Uterus (tissue), 3 donors: ENCODE measurements at regions not wholly inside any gene's neighbourhood (a gene's known extent, or its start where the extent isn't known, plus 50 kb on each side); places are given as distances from the start of the nearest gene placed in this dataset.

ENCODE experiments used
- DNase-seq, 2 donors: peaks; one replicate each; pipeline ENCODE4 v3.0.0-alpha.2; 2019 to 2020
- H3K27ac ChIP-seq, 2 donors: fragments of 200-600 bp; sonication (generic); 1 replicate in 1 of 2; 2 replicates in 1 of 2; pipeline ENCODE4 v1.5.1; 2016 to 2018
- H3K27me3 ChIP-seq, 2 donors: fragments of 200-600 bp; sonication (generic); one replicate each; pipeline ENCODE4 v1.5.1; 2018 to 2019; ENCODE audit warnings: control low read depth in 1 of 2
- H3K36me3 ChIP-seq, 2 donors: fragments of 200-600 bp; sonication (generic); one replicate each; pipeline ENCODE4 v1.5.1; 2019; ENCODE audit warnings: control low read depth in 1 of 2
- H3K4me1 ChIP-seq, 2 donors: fragments of 200-600 bp; sonication (generic); one replicate each; pipeline ENCODE4 v1.5.1; 2018 to 2019; ENCODE audit warnings: control low read depth in 1 of 2
- H3K4me3 ChIP-seq, 2 donors: fragments of 200-600 bp; sonication (generic); 1 replicate in 1 of 2; 2 replicates in 1 of 2; pipeline ENCODE4 v1.5.1; 2018 to 2019; ENCODE audit warnings: mild to moderate bottlenecking in 1 of 2
- H3K9me3 ChIP-seq, 2 donors: fragments of 200-600 bp; sonication (generic); one replicate each; pipeline ENCODE4 v1.5.1; 2019; ENCODE audit warnings: control low read depth in 1 of 2
- POLR2A ChIP-seq, 2 donors: fragments of 450-650 bp; IDR thresholded peaks; one replicate each; pipeline ENCODE4 v1.6.1; 2016; ENCODE audit warnings: antibody characterized with exemption in 2 of 2, mild to moderate bottlenecking in 1 of 2, moderate library complexity in 1 of 2
- intact Hi-C: fragments of 100-400 bp; cut with DNase I; formaldehyde crosslinking; loops from one replicate; pipeline ENCODE4 v1.15.1; 2023; ENCODE audit warnings: low total_unique reads
- TF ChIP-seq, protein P1 (sequence below), 4 experiments: fragments of 200-600 bp in 2 of 4; fragments of 450-650 bp in 2 of 4; sonication (generic) in 2 of 4; IDR thresholded peaks; one replicate each; pipeline ENCODE4 v1.5.1; 2016 to 2019; ENCODE audit warnings: antibody characterized with exemption in 4 of 4, mild to moderate bottlenecking in 2 of 4, moderate library complexity in 1 of 4
- donor health status: DM: yes; HTN: yes; CAD: no.

DNA sequence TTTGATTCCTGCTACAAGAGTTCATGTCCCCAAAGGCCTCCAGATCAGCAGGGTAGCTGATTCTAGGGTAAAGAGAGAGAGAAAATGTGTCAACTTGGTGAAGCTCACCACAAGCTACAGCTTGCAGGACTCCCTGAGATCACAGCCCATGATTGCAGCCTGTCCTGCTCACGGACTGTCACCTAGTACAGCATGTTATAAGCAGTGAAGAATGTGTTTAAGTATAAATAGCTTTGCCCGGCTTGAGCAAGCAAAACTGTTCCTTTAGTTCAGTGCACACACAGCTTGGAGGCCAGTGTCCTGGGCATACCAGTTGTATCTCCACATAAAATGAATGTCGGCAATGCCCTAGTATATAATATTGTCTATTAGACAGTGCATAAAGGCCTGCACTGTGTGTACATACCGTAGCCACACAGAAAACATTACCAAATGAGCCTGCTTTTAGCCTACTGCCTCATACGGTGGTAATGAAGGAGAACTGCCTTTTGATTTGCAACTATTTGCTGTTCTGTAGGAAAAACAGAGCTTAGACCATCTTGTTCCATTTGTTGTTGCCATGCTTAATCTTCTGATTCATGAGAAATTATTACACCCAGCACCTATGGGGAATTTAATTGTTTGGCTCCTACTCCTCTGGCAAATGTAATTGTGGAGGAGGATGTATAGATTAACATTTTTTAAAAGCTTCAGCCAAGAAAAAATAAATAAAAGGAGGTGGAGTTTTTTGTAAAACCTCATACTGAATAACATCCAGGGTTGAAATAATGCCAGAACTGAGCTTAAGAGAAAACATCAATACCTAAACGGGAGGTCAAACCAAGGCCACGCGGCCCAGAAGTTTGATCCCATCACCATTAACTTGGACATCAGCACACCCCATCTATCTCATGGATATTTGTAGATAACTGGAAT, 108.1 kb upstream of the G2E3 start:
- Histone ChIP-seq H3K9me3 (no peaks in the 10 kb centered on the region), H3K36me3 (no peaks in the 10 kb centered on the region), H3K27ac (no peak overlapping the region), H3K4me3 (no peak overlapping the region), H3K27me3 (no peaks in the 10 kb centered on the region), H3K4me1 (no peaks in the 10 kb centered on the region)
- intact Hi-C loops, result no loop called here
- TF ChIP-seq POLR2A (IDR thresholded peaks at IDR 0.05), result no peak
- TF ChIP-seq, protein P1, sequence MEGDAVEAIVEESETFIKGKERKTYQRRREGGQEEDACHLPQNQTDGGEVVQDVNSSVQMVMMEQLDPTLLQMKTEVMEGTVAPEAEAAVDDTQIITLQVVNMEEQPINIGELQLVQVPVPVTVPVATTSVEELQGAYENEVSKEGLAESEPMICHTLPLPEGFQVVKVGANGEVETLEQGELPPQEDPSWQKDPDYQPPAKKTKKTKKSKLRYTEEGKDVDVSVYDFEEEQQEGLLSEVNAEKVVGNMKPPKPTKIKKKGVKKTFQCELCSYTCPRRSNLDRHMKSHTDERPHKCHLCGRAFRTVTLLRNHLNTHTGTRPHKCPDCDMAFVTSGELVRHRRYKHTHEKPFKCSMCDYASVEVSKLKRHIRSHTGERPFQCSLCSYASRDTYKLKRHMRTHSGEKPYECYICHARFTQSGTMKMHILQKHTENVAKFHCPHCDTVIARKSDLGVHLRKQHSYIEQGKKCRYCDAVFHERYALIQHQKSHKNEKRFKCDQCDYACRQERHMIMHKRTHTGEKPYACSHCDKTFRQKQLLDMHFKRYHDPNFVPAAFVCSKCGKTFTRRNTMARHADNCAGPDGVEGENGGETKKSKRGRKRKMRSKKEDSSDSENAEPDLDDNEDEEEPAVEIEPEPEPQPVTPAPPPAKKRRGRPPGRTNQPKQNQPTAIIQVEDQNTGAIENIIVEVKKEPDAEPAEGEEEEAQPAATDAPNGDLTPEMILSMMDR (IDR thresholded peaks at IDR 0.05), result no peak
- DNase-seq, result no peak

DNA sequence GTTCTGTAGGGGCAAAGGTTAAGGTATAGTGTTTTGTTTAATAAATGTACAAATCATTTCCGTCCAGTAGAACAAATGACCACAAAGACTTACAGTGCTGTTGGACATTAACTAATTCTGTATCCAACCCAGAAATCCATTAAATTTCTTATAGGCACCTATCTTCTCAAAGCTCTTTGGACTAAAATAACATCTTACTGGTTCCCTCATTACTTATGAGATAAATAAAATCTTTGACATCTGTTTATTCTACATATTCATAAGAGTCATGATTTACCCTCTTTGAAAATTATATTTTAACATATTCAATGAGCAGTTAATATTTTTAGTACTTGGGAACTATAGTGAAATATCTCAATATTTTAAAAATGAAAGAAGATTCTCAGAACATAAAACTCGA, 102.7 kb upstream of the G2E3 start:
- intact Hi-C loops, result no loop called here
- Histone ChIP-seq H3K27ac (no peak overlapping the region), H3K4me3 (no peak overlapping the region), H3K9me3 (no peaks in the 10 kb centered on the region), H3K4me1 (no peaks in the 10 kb centered on the region), H3K27me3 (no peaks in the 10 kb centered on the region), H3K36me3 (no peaks in the 10 kb centered on the region)
- TF ChIP-seq, protein P1 (IDR thresholded peaks at IDR 0.05), result no peak
- no peak for TF ChIP-seq POLR2A (IDR thresholded peaks at IDR 0.05)
- no peak for DNase-seq

DNA sequence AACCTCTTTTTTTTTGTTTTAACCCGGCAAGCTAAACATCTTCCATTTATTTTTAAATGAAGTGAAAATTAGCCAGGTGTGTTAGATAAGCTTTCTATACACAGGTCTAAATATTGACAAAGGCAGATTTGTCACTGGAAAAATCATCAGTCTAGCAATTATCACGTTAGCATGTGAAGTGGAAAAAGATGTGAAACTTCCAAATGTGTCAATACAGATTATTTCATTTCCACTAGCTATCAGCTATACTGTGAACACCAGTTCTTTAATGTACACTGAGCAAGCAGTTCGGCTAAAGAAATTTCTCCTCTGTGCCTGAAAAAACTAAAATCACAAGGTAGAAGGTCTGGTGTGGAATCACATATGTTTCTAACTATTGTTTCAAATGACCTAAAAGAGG, 96.6 kb upstream of the G2E3 start:
- no peak overlapping the region for H3K4me3 ChIP-seq
- no peak overlapping the region for H3K27ac ChIP-seq
- H3K4me1 ChIP-seq, result no peaks in the 10 kb centered on the region
- intact Hi-C loops, result no loop called here
- no peaks in the 10 kb centered on the region for H3K36me3 ChIP-seq
- no peaks in the 10 kb centered on the region for H3K9me3 ChIP-seq
- DNase-seq, result no peak
- no peaks in the 10 kb centered on the region for H3K27me3 ChIP-seq
- TF ChIP-seq POLR2A (IDR thresholded peaks at IDR 0.05), result no peak
- TF ChIP-seq, protein P1 (IDR thresholded peaks at IDR 0.05), result no peak

DNA sequence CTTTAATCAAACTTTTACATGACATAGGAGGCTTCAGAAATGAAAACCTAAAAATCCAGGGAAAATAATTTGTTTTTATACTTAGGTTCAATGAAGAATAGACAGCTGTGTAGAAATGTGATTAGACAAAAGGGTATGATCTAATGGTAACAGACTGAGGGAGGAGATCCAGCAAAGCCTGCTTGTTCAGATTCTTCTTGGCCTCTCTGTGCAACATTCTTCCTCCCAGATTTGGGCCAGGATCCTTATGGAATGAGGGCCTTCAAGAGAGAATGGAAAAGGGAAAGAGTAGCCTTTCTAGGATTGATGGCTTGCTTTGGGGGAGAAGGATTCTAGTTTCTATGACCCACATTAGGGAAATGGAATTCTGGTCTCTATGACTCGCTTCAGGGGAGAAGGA, 94.5 kb upstream of the G2E3 start:
- TF ChIP-seq, protein P1 (IDR thresholded peaks at IDR 0.05), result no peak
- no peak for TF ChIP-seq POLR2A (IDR thresholded peaks at IDR 0.05)
- no peaks in the 10 kb centered on the region for H3K9me3 ChIP-seq
- no peak for DNase-seq

DNA sequence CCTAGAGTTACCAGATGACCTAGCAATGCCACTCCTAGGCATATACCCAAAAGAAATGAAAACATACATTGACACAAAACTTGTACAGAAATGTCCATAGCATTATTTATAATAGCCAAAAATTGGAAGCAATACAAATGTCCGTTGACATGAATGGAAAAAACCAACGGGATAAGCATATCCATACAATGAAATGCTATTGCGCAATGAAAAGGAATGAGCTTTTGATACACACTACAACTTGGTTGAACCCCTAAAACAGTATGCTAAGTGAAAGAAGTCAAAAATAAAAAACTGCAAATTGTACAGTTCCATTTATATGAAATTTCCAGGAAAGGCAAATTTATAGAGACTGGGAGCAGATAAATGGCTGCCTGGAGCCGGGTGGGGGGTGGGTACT, 90.6 kb upstream of the G2E3 start:
- intact Hi-C loops, result no loop called here
- no peaks in the 10 kb centered on the region for H3K9me3 ChIP-seq
- H3K4me3 ChIP-seq, result no peak overlapping the region
- no peak for TF ChIP-seq POLR2A (IDR thresholded peaks at IDR 0.05)
- TF ChIP-seq, protein P1 (IDR thresholded peaks at IDR 0.05), result no peak
- no peak for DNase-seq
- no peaks in the 10 kb centered on the region for H3K36me3 ChIP-seq
- H3K4me1 ChIP-seq, result no peaks in the 10 kb centered on the region
- no peak overlapping the region for H3K27ac ChIP-seq
- H3K27me3 ChIP-seq, result no peaks in the 10 kb centered on the region

More for the DNA sequence above, 94.5 kb upstream of the G2E3 start:
- no peaks in the 10 kb centered on the region for H3K4me1 ChIP-seq
- no peak overlapping the region for H3K4me3 ChIP-seq
- no peaks in the 10 kb centered on the region for H3K36me3 ChIP-seq
- H3K27ac ChIP-seq, result no peak overlapping the region
- intact Hi-C loops, result no loop called here
- H3K27me3 ChIP-seq, result no peaks in the 10 kb centered on the region
